OCI-LY7 (cell line): ENCODE measurements at regions not wholly inside any gene's neighbourhood (a gene's known extent, or its start where the extent isn't known, plus 50 kb on each side); places are given as distances from the start of the nearest gene placed in this dataset.

Source experiments
- BruUV-seq: library from RNA; stranded (reverse); fragments of 400-500 nt; replicated peaks from 2 replicates; lab custom pipeline; 2021; lab: Mats Ljungman, UMichigan
- CTCF ChIA-PET: fragments of 300-600 bp; sonication (Branson Sonifier 250); formaldehyde crosslinking; loops from one replicate; lab custom pipeline; 2022; ENCODE audit warnings: antibody characterized with exemption; ENCODE audit not compliant: unreplicated experiment; lab: Charles Lee
- POLR2A ChIA-PET: fragments of 300-600 bp; sonication (Branson Sonifier 250); formaldehyde crosslinking; loops from one replicate; lab custom pipeline; 2022; ENCODE audit warnings: antibody characterized with exemption; lab: Charles Lee
- DNase-seq: peaks from one replicate; pipeline ENCODE4 v3.0.0-alpha.2; 2015; ENCODE audit warnings: low spot score
- H2AFZ ChIP-seq: fragments of 200-600 bp; sonication (generic), shearing (Covaris generic); 2 replicates; pipeline ENCODE4 v1.6.1; 2014; ENCODE audit warnings: mild to moderate bottlenecking, antibody characterized with exemption, low read length, moderate library complexity
- H3K27ac ChIP-seq: fragments of 200-600 bp; sonication (generic); 2 replicates; pipeline ENCODE4 v1.5.1; 2014; ENCODE audit warnings: mixed run types, low read depth, mild to moderate bottlenecking, moderate library complexity, low read length, inconsistent platforms; ENCODE audit not compliant: poor library complexity, severe bottlenecking
- H3K36me3 ChIP-seq: fragments of 200-600 bp; sonication (generic); 2 replicates; pipeline ENCODE4 v1.6.1; 2014; ENCODE audit warnings: mild to moderate bottlenecking, antibody characterized with exemption, low read length, moderate library complexity, mixed read lengths; ENCODE audit not compliant: insufficient read depth
- H3K4me1 ChIP-seq: fragments of 200-600 bp; sonication (generic); 2 replicates; pipeline ENCODE4 v1.5.1; 2014; ENCODE audit warnings: mild to moderate bottlenecking, low read length; ENCODE audit not compliant: insufficient read depth, poor library complexity, severe bottlenecking
- H3K4me2 ChIP-seq: fragments of 200-600 bp; sonication (generic); 2 replicates; pipeline ENCODE4 v1.6.1; 2014; ENCODE audit warnings: mild to moderate bottlenecking, low read length
- H3K4me3 ChIP-seq: fragments of 200-600 bp; sonication (generic); 2 replicates; pipeline ENCODE4 v1.5.1; 2014; ENCODE audit warnings: mild to moderate bottlenecking, low read depth, low read length; ENCODE audit not compliant: poor library complexity, severe bottlenecking
- H3K79me2 ChIP-seq: fragments of 200-600 bp; sonication (generic); 2 replicates; pipeline ENCODE4 v1.6.1; 2016; ENCODE audit warnings: low read depth, mild to moderate bottlenecking, low read length, moderate library complexity, mixed read lengths; ENCODE audit not compliant: insufficient read depth
- H3K9me2 ChIP-seq: fragments of 200-600 bp; sonication (generic); 2 replicates; pipeline ENCODE4 v1.6.1; 2016; ENCODE audit warnings: mild to moderate bottlenecking, low read length, mixed read lengths; ENCODE audit not compliant: insufficient read depth
- H3K9me3 ChIP-seq: fragments of 200-600 bp; sonication (generic); 2 replicates; pipeline ENCODE4 v1.6.1; 2014; ENCODE audit warnings: mild to moderate bottlenecking, mixed run types, low read length, mixed read lengths
- H4K20me1 ChIP-seq: fragments of 200-600 bp; sonication (generic); 2 replicates; pipeline ENCODE4 v1.6.1; 2014; ENCODE audit warnings: mild to moderate bottlenecking, antibody characterized with exemption, low read length, moderate library complexity, mixed read lengths; ENCODE audit not compliant: insufficient read depth
- CTCF ChIP-seq: fragments of 200-600 bp; sonication (generic); conservative IDR thresholded peaks from 2 replicates; pipeline ENCODE4 v1.5.1; 2014; ENCODE audit warnings: mild to moderate bottlenecking, antibody characterized with exemption, low read length, moderate library complexity, mixed read lengths
- EZH2phosphoT487 ChIP-seq: fragments of 200-600 bp; sonication (generic); IDR thresholded peaks from 2 replicates; pipeline ENCODE4 v1.6.1; 2018; ENCODE audit warnings: low read depth, borderline replicate concordance, mild to moderate bottlenecking, mixed run types, antibody characterized with exemption, low read length, moderate library complexity, mixed read lengths
- intact Hi-C: fragments of 100-400 bp; cut with micrococcal nuclease; formaldehyde crosslinking; loops from one replicate; pipeline ENCODE4 v1.10.0; 2022; ENCODE audit not compliant: unreplicated experiment

DNA sequence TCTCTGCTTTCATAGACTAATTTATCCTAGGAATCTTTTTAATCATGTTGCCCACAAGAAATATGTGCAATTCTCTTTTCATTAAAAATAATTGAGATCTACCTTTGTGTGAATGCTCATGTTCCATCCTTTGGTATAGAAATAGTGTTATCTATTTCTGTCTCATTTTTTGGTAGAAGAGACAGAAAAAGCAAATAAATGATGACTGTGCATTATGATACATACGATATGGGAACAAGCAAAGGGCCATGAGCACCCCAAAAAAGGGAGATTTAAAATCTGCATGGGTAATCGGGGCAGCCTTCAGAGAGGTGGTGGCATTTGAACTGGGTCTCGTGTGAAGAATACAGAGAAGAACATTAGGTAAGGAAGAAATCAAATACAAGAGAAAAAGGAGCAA, 1197.5 kb upstream of the AUTS2 start:
- H3K4me2 ChIP-seq: no peak overlapping the region
- TF ChIP-seq CTCF (no peak), EZH2phosphoT487 (no peak)
- no peaks in the 10 kb centered on the region for H3K79me2 ChIP-seq
- no peak overlapping the region for H3K27ac ChIP-seq
- ChIA-PET POLR2A (interaction anchor here (0.6 kb wide), 1 partner anchor 835 kb away, joined by 4 read pairs; no protein-coding TSS in a partner anchor), CTCF (no interaction called here)
- no peak overlapping the region for H2AFZ ChIP-seq
- no peak overlapping the region for H3K4me3 ChIP-seq
- H4K20me1 ChIP-seq: no peaks in the 10 kb centered on the region
- no peaks in the 10 kb centered on the region for H3K9me3 ChIP-seq
- H3K36me3 ChIP-seq: no peaks in the 10 kb centered on the region
- DNase-seq: no peak
- intact Hi-C loops: no loop called here
- H3K4me1 ChIP-seq: no peaks in the 10 kb centered on the region
- no TSS peak for BruUV-seq
- no peaks in the 10 kb centered on the region for H3K9me2 ChIP-seq

- Histone ChIP-seq H3K4me3 (no peak overlapping the region), H3K9me2 (no peaks in the 10 kb centered on the region), H3K36me3 (no peaks in the 10 kb centered on the region), H3K27ac (no peak overlapping the region), H2AFZ (no peak overlapping the region), H3K79me2 (no peaks in the 10 kb centered on the region), H4K20me1 (no peaks in the 10 kb centered on the region), H3K9me3 (no peaks in the 10 kb centered on the region), H3K4me1 (no peaks in the 10 kb centered on the region), H3K4me2 (no peak overlapping the region)
- intact Hi-C loops: no loop called here
- CTCF ChIA-PET: no interaction called here
- DNase-seq: no peak
- POLR2A ChIA-PET: no interaction called here
- BruUV-seq: no TSS peak
- TF ChIP-seq EZH2phosphoT487: no peak
- TF ChIP-seq CTCF: no peak
Observed at GRCh38 chr7:68401313-68401712, 1197.0 kb upstream of the AUTS2 start.

GRCh38 chr7:68406480-68406879, 1191.8 kb upstream of the AUTS2 start:
- Histone ChIP-seq H3K36me3 (no peaks in the 10 kb centered on the region), H3K9me3 (no peaks in the 10 kb centered on the region), H3K27ac (no peak overlapping the region), H3K4me3 (no peak overlapping the region), H2AFZ (no peak overlapping the region), H3K4me1 (no peaks in the 10 kb centered on the region), H3K9me2 (no peaks in the 10 kb centered on the region), H3K4me2 (no peak overlapping the region), H3K79me2 (no peaks in the 10 kb centered on the region), H4K20me1 (no peaks in the 10 kb centered on the region)
- intact Hi-C loops: no loop called here
- no peak for DNase-seq
- ChIA-PET POLR2A (no interaction called here), CTCF (no interaction called here)
- TF ChIP-seq CTCF (no peak), EZH2phosphoT487 (no peak)
- no TSS peak for BruUV-seq
